KMS-11 (cell line): ENCODE measurements at regions not wholly inside any gene's neighbourhood (a gene's known extent, or its start where the extent isn't known, plus 50 kb on each side); places are given as distances from the start of the nearest gene placed in this dataset.

ENCODE experiments used
- H2AFZ ChIP-seq: fragments of 200-600 bp; sonication (generic); 2 replicates; pipeline ENCODE4 v1.6.1; 2016; ENCODE audit warnings: antibody characterized with exemption, mixed run types, low read depth
- H3K27ac ChIP-seq: fragments of 200-600 bp; sonication (generic); 2 replicates; pipeline ENCODE4 v1.6.1; 2016; ENCODE audit warnings: mild to moderate bottlenecking, mixed run types
- H3K27me3 ChIP-seq: fragments of 200-600 bp; sonication (generic); 2 replicates; pipeline ENCODE4 v1.6.1; 2017; ENCODE audit warnings: mild to moderate bottlenecking, low read depth, mixed run types, moderate library complexity; ENCODE audit not compliant: insufficient read depth
- H3K36me3 ChIP-seq: fragments of 200-600 bp; sonication (generic); 2 replicates; pipeline ENCODE4 v1.6.1; 2017; ENCODE audit warnings: mild to moderate bottlenecking, mixed run types; ENCODE audit not compliant: insufficient read depth
- H3K4me1 ChIP-seq: fragments of 200-600 bp; sonication (generic); 2 replicates; pipeline ENCODE4 v1.6.1; 2016; ENCODE audit warnings: mild to moderate bottlenecking, low read depth, mixed run types; ENCODE audit not compliant: poor library complexity, severe bottlenecking
- H3K4me2 ChIP-seq: fragments of 200-600 bp; sonication (generic); 2 replicates; pipeline ENCODE4 v1.7.0; 2016; ENCODE audit warnings: mild to moderate bottlenecking, mixed run types
- H3K4me3 ChIP-seq: fragments of 200-600 bp; sonication (generic); IDR thresholded peaks from 2 replicates; pipeline ENCODE4 v1.6.1; 2017; ENCODE audit warnings: low read depth, low read length, mixed read lengths; ENCODE audit not compliant: insufficient read depth
- H3K79me2 ChIP-seq: fragments of 200-600 bp; sonication (generic); 2 replicates; pipeline ENCODE4 v1.6.1; 2016; ENCODE audit warnings: low read depth, mixed run types; ENCODE audit not compliant: insufficient read depth
- H3K9ac ChIP-seq: fragments of 200-600 bp; sonication (generic); 2 replicates; pipeline ENCODE4 v1.6.1; 2016; ENCODE audit warnings: mild to moderate bottlenecking, mixed run types
- H4K20me1 ChIP-seq: fragments of 200-600 bp; sonication (generic); 2 replicates; pipeline ENCODE4 v1.6.1; 2016; ENCODE audit warnings: mild to moderate bottlenecking, mixed run types; ENCODE audit not compliant: insufficient read depth
- CTCF ChIP-seq: fragments of 200-600 bp; sonication (generic); conservative IDR thresholded peaks from 2 replicates; pipeline ENCODE4 v1.6.1; 2017; ENCODE audit warnings: low read depth, mild to moderate bottlenecking, antibody characterized with exemption, low read length, moderate library complexity, mixed read lengths

GRCh38 chr10:56109454-56109853 lies 251.6 kb downstream of the ZWINT start:
- no peaks in the 10 kb centered on the region for H3K27me3 ChIP-seq
- no peak overlapping the region for H3K9ac ChIP-seq
- H3K36me3 ChIP-seq, result no peaks in the 10 kb centered on the region
- H3K4me3 ChIP-seq, result no peak overlapping the region
- no peaks in the 10 kb centered on the region for H4K20me1 ChIP-seq
- H3K4me1 ChIP-seq, result no peaks in the 10 kb centered on the region
- no peak for TF ChIP-seq CTCF
- no peak overlapping the region for H2AFZ ChIP-seq
- no peak overlapping the region for H3K27ac ChIP-seq
- no peaks in the 10 kb centered on the region for H3K79me2 ChIP-seq
- H3K4me2 ChIP-seq, result no peak overlapping the region

GRCh38 chr10:56104923-56105322 lies 256.1 kb downstream of the ZWINT start:
- no peaks in the 10 kb centered on the region for H4K20me1 ChIP-seq
- no peak overlapping the region for H3K27ac ChIP-seq
- no peaks in the 10 kb centered on the region for H3K36me3 ChIP-seq
- no peaks in the 10 kb centered on the region for H3K4me1 ChIP-seq
- H3K9ac ChIP-seq, result no peak overlapping the region
- H3K27me3 ChIP-seq, result no peaks in the 10 kb centered on the region
- no peaks in the 10 kb centered on the region for H3K79me2 ChIP-seq
- TF ChIP-seq CTCF, result no peak
- H2AFZ ChIP-seq, result no peak overlapping the region
- H3K4me2 ChIP-seq, result no peak overlapping the region
- no peak overlapping the region for H3K4me3 ChIP-seq

GRCh38 chr10:56104487-56104886 lies 256.6 kb downstream of the ZWINT start:
- H3K27ac ChIP-seq, result no peak overlapping the region
- TF ChIP-seq CTCF, result no peak
- H4K20me1 ChIP-seq, result no peaks in the 10 kb centered on the region
- no peak overlapping the region for H3K4me3 ChIP-seq
- H3K9ac ChIP-seq, result no peak overlapping the region
- no peaks in the 10 kb centered on the region for H3K27me3 ChIP-seq
- H3K36me3 ChIP-seq, result no peaks in the 10 kb centered on the region
- no peaks in the 10 kb centered on the region for H3K4me1 ChIP-seq
- H3K4me2 ChIP-seq, result no peak overlapping the region
- no peaks in the 10 kb centered on the region for H3K79me2 ChIP-seq
- no peak overlapping the region for H2AFZ ChIP-seq

GRCh38 chr10:56096226-56096517 lies 264.9 kb downstream of the ZWINT start:
- Histone ChIP-seq H3K4me1 (no peaks in the 10 kb centered on the region), H3K4me3 (no peak overlapping the region), H2AFZ (no peak overlapping the region), H3K36me3 (no peaks in the 10 kb centered on the region), H4K20me1 (no peaks in the 10 kb centered on the region), H3K27ac (no peak overlapping the region), H3K9ac (no peak overlapping the region), H3K4me2 (no peak overlapping the region), H3K79me2 (no peaks in the 10 kb centered on the region), H3K27me3 (no peaks in the 10 kb centered on the region)
- no peak for TF ChIP-seq CTCF
